Endothelial cell of umbilical vein (primary cell): ENCODE measurements at regions not wholly inside any gene's neighbourhood (a gene's known extent, or its start where the extent isn't known, plus 50 kb on each side); places are given as distances from the start of the nearest gene placed in this dataset.

Source experiments
- CTCF ChIP-seq, 2 donors: IDR thresholded peaks; 1 replicate in 1 of 2; 2 replicates in 1 of 2; pipeline ENCODE4 v1.5.1; 2011; ENCODE audit warnings: low read length in 2 of 2, mild to moderate bottlenecking in 2 of 2, moderate library complexity in 2 of 2, control low read depth in 1 of 2, inconsistent platforms in 1 of 2, low read depth in 1 of 2; ENCODE audit not compliant: insufficient read depth in 1 of 2; ENCODE audit errors: extremely low read depth in 1 of 2
- POLR2A ChIP-seq: IDR thresholded peaks from 2 replicates; pipeline ENCODE4 v1.6.1; 2012; ENCODE audit warnings: low read depth, mild to moderate bottlenecking, control low read depth, low read length
- POLR2AphosphoS5 ChIP-seq: IDR thresholded peaks from 2 replicates; pipeline ENCODE4 v1.6.1; 2012; ENCODE audit warnings: low read depth, mild to moderate bottlenecking, control low read depth, low read length, moderate library complexity; ENCODE audit not compliant: insufficient read depth

DNA sequence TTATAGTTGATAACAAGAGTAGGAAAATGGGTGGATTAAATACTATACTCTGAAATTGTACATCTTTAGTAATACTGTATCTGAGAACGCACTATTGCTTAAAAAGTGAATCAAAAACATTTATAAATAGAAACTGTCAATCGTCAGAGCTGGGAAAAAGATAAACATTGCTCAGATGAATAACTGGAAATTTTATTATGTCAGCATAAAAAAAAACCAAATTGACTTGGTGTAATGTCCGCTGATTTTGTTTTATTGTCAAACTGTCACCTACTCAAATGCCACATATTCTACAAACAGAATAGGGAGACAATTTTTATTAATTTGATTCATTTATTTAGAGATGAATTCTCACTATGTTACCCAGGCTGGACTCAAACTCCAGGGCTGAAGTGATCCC, 109.3 kb upstream of the TMTC1 start:
- TF ChIP-seq POLR2A (no peak), CTCF (IDR thresholded peaks at IDR 0.05; ENCODE audit: extremely low read depth in 1 of 2, insufficient read depth in 1 of 2, low read depth in 1 of 2, low read length in 2 of 2) (no peak), POLR2AphosphoS5 (no peak)
